ENCODE measurements at regions not wholly inside any gene's neighbourhood (a gene's known extent, or its start where the extent isn't known, plus 50 kb on each side); places are given as distances from the start of the nearest gene placed in this dataset.

- peak; percentile 76 for DNase-seq (ENCODE audit: low read depth)
- no peak for TF ChIP-seq CTCF (IDR thresholded peaks at IDR 0.05; ENCODE audit: low read length, missing control alignments)
- no peak overlapping the region for H3K4me3 ChIP-seq (replicated peaks; ENCODE audit: low read depth, low read length)
These were observed 443.5 kb downstream of the PLK2 start for GRCh38 chr5:58016358-58016757.

DNA sequence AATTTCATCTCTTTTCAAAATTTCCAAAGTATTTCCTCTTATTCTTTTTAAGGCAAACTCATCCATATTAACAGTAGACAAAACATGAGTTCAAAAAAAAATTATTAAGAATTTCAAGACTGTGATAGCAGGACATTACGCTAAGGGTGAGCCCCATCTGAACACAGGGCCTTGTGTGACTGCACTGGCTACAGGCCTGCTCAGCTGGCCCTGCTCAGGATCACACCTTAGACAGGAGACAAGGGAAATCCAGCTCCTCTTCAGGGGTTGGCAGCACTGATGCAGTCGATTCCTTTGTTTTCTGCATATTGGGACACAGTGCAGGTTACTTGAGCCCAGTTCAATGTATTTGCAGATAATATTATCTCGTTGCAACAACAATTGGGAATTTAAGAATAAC, 444.7 kb downstream of the PLK2 start:
- TF ChIP-seq CTCF (IDR thresholded peaks at IDR 0.05; ENCODE audit: low read length, missing control alignments) = no peak
- H3K4me3 ChIP-seq (replicated peaks; ENCODE audit: low read depth, low read length) = no peak overlapping the region
- no peak for DNase-seq (ENCODE audit: low read depth)

DNA sequence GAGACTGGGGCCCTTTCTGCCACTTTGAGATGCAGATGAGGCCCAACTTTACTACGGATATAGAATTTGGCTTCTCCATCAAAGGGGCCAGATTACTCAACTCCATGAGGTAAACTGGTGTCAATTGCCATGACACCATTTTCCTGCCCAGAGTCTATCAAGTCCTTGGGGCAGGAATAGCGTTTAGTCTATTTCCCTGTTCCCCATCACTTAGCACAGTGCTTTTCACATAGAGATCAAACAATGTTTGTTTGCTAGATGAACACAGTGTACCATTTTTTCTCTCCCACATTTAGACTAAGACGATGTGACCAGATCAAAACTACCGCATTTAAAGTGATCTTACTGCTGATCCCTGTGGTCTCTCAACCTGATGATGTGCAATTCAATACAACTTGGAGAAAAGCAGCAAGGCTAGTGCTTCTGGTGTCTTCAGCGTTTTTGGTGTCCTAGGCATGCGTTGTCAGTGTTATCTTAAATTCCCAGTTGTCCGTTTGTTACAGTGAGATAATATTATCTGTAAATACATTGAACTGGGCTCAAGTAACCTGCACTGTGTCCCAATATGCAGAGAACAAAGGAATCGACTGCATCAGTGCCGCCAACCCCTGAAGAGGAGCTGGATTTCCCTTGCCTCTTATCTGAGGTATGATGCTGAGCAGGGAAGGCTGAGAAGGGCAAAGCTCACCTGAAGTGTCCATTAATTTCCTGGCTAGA, 446.2 kb downstream of the PLK2 start:
- no peak for TF ChIP-seq CTCF (IDR thresholded peaks at IDR 0.05; ENCODE audit: low read length, missing control alignments)
- no peak overlapping the region for H3K4me3 ChIP-seq (replicated peaks; ENCODE audit: low read depth, low read length)
- no peak for DNase-seq (ENCODE audit: low read depth)

- TF ChIP-seq CTCF (IDR thresholded peaks at IDR 0.05; ENCODE audit: low read length, missing control alignments) = no peak
- no peak overlapping the region for H3K4me3 ChIP-seq (replicated peaks; ENCODE audit: low read depth, low read length)
- no peak for DNase-seq (ENCODE audit: low read depth)
These were observed 447.0 kb downstream of the PLK2 start for GRCh38 chr5:58012801-58013315.

DNA sequence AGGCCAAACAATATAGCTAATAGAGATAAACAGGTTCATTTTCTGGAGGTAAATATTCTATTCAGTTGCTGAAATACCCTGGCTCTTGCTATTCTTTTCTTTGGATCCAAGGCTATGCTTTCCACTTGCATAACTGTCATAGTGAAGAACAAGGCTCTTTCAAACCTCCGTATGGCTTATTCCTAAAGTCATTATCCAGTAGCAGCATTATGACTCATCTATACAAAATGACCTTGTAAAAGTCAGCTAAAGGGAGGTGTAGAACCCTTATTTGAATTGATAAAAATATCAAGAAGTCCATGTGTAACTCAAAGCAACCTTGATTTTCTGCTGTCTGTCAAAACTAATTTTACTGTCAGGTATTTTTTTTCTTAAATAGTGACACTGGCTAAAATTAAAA, 447.8 kb downstream of the PLK2 start:
- TF ChIP-seq CTCF (IDR thresholded peaks at IDR 0.05; ENCODE audit: low read length, missing control alignments) = no peak
- H3K4me3 ChIP-seq (replicated peaks; ENCODE audit: low read depth, low read length) = no peak overlapping the region
- DNase-seq (ENCODE audit: low read depth) = no peak

GRCh38 chr5:58011301-58011700, 448.6 kb downstream of the PLK2 start:
- no peak for TF ChIP-seq CTCF (IDR thresholded peaks at IDR 0.05; ENCODE audit: low read length, missing control alignments)
- H3K4me3 ChIP-seq (replicated peaks; ENCODE audit: low read depth, low read length) = no peak overlapping the region
- no peak for DNase-seq (ENCODE audit: low read depth)

GRCh38 chr5:58009754-58010153, 450.1 kb downstream of the PLK2 start:
- DNase-seq (ENCODE audit: low read depth) = no peak
- no peak overlapping the region for H3K4me3 ChIP-seq (replicated peaks; ENCODE audit: low read depth, low read length)
- no peak for TF ChIP-seq CTCF (IDR thresholded peaks at IDR 0.05; ENCODE audit: low read length, missing control alignments)
